Non-pigmented ciliary epithelial cell (primary cell): ENCODE measurements at regions not wholly inside any gene's neighbourhood (a gene's known extent, or its start where the extent isn't known, plus 50 kb on each side); places are given as distances from the start of the nearest gene placed in this dataset.

Experiments used
- DNase-seq: peaks from one replicate; pipeline ENCODE4 v3.0.0-alpha.2; 2010; ENCODE audit warnings: low read depth

- DNase-seq, result no peak
Measured at GRCh38 chr4:85265234-85265633, 209.7 kb upstream of the ARHGAP24 start.

DNA sequence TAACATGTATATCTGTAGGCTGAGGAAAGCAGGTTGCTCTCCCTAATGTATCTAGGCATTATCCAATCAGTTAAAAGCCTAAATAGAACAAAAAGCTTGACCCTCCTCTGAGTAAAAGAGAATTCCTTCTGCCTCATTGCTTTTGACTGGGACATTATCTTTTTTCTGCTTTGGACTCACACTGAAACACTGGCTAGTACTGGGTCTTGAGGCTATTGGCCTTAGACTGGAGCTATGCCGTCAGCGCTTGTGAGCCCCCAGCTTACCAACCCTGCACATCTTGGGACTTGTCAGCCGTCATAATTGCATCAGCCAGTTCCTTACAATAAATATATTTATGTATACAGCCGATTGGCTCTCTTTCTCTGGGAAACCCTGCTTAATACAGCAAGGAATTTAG lies 206.8 kb upstream of the ARHGAP24 start:
- no peak for DNase-seq

GRCh38 chr4:85268961-85269360 lies 206.0 kb upstream of the ARHGAP24 start:
- DNase-seq, result no peak

DNA sequence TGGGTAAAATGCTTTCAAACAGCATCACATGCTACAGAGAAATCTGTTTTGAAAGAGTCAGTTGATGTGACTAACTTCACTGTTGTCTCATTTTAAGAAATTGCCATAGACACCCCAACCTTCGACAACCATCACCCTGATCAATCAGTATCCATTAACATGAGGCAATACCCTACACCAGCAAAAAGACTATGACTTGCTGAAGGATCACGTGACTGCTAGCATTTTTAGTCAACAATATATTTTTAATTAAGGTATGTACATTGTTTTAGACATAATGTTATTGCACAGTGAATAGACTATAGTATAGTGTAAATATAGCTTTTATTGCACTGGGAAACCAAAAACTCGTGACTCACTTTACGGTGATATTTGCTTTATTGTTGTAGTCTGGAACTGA lies 200.0 kb upstream of the ARHGAP24 start:
- DNase-seq, result no peak

GRCh38 chr4:85280963-85281362 lies 194.0 kb upstream of the ARHGAP24 start:
- DNase-seq, result no peak

DNA sequence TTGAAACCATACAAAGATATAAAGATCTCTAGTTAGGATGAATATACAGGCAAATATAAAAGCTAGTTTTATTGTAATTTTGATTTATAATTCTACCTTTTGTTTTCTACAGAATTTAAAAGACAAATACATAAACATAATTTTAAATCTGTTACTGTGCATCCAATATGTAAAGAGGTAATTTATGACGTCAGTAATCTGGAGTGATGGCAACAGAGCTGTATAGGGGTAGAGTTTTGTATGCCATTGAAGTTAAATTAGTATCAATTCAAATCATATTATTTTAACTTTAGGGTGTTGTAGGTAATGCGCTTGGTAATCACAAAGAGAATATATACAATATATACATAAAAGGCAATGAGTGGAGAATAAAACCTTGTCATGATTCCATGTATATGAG lies 183.7 kb upstream of the ARHGAP24 start:
- DNase-seq, result no peak

GRCh38 chr4:85298037-85298436 lies 176.9 kb upstream of the ARHGAP24 start:
- DNase-seq, result no peak

DNA sequence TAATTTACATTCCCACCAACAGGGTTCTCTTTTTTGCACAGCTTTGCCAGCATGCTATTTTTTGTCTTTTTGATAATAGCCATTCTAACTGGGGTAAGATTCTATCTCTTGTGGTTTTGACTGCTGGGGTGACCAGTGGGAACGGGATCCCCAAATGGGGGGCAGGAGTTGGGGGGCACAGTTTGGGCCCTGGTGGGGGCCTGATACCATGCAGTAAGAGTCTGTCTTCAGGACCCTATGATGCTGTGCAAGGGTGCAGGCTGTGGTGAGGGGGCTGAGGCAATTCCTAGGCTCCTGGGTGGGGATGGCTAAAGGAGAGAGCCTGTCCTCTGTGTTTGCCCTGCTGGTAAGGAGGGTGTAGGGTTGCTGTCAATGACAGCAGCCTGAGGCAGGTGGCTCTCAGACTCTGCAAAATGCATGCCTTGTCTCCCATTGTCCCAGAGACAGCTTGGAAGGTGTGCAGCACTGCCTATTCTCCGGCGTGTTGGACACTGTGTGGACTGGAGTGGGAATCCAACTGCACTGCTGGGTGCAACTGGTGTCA lies 172.7 kb upstream of the ARHGAP24 start:
- DNase-seq, result no peak

- DNase-seq, result no peak
Measured at GRCh38 chr4:85302756-85303155, 172.2 kb upstream of the ARHGAP24 start.

DNA sequence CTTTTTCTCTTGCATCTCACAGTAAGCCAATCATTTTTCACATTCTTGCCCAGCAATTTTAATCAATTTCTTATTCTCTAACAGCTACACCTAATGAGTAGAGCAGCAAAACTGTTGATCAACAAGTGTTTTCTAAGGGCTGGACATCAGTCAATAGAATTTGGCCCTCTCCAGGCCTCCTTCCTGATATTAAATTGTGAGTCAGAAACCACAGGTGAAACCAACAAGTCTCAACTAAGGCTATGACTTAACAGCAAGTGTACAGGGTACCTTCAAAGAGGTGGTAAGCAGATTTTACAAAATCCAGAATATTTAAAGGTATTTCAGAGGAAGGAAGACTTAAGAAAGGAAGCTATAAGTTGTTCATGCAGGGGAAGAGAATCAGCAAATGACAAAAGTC lies 156.5 kb upstream of the ARHGAP24 start:
- no peak for DNase-seq

- DNase-seq, result no peak
Measured at GRCh38 chr4:85358831-85359230, 116.1 kb upstream of the ARHGAP24 start.

GRCh38 chr4:85362550-85362949 lies 112.4 kb upstream of the ARHGAP24 start:
- no peak for DNase-seq

DNA sequence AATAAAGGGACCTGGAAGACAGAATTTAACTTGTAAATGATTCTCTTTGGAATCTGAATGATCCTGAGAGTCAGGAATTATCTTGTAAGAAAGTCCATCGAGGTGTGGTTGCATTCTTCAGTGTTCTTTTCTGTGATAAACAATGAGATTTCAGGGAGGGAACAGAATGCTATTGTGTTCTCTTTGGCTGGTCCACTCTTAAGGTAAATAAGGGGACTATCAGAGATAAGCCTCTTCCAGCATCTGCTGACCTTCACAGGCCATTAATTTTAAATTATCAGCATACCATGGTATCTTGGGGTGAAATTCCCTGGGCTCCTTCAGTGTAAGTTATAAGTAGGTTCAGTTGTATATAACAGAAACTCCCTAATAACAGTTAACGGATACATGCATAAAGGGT lies 107.1 kb upstream of the ARHGAP24 start:
- DNase-seq, result no peak

DNA sequence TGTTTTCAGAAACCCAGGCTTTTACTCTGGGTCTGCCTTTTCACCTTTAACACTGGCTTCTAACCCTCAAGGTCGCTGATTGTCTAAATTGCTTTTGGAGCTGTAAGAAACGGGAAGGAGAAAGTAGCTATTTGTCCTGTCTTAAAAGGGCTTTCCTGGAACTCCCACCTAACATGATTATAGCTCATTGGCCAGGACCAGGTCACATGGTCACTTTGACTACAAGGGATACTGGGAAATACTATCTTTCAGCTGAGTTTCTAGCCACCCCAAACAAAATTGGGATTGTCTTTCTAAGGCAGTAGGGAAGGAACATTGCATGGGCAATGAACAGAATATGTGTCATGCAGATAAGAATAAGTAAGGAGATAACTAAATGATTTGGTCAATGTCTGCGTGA lies 106.7 kb upstream of the ARHGAP24 start:
- no peak for DNase-seq

GRCh38 chr4:85368932-85369331 lies 106.0 kb upstream of the ARHGAP24 start:
- no peak for DNase-seq

- no peak for DNase-seq
Measured at GRCh38 chr4:85369703-85370380, 105.1 kb upstream of the ARHGAP24 start.

GRCh38 chr4:85370400-85371032 lies 104.4 kb upstream of the ARHGAP24 start:
- DNase-seq, result no peak

- no peak for DNase-seq
Measured at GRCh38 chr4:85372966-85373365, 102.0 kb upstream of the ARHGAP24 start.

GRCh38 chr4:85376285-85376684 lies 98.7 kb upstream of the ARHGAP24 start:
- DNase-seq, result no peak

DNA sequence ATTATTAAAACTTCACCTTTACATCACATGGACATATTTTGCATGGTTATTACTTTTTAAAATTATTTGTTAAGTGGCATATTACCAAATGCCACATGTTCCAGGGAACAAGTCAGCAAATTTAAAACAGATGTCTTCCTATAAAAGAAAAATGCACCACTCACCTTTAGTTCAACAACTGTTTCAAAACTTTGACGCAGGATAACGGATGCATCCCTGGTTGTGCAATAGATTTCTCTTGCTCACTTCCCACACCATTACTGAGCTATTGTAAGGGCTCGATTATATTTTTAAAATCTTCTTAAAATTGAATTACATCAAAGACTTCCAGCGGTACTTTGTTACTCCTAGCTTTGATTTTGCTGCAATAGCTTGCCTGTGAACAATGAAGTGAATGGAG lies 93.0 kb upstream of the ARHGAP24 start:
- DNase-seq, result no peak

GRCh38 chr4:85391071-85391470 lies 83.9 kb upstream of the ARHGAP24 start:
- DNase-seq, result no peak

GRCh38 chr4:85391589-85392410 lies 83.2 kb upstream of the ARHGAP24 start:
- no peak for DNase-seq

DNA sequence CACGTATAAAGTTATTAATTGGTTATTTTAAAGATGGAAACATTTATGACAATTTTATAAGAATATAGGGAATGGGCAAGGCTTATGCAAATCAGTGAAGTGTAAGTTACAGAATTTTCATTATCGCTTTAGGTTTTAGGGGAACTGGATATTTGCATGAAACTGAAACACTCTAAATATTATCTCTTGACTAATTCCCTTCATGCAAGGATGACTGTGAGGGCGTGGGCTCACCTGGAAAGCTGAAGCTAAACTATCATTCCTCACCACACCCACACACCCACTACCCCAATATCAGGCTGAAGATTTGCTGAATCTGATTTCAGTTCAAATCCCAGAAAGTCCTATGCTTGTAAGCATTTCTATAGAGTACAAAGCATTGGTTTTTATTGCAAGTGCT lies 81.7 kb upstream of the ARHGAP24 start:
- no peak for DNase-seq
